ENCODE measurements at regions not wholly inside any gene's neighbourhood (a gene's known extent, or its start where the extent isn't known, plus 50 kb on each side); places are given as distances from the start of the nearest gene placed in this dataset.

DNA sequence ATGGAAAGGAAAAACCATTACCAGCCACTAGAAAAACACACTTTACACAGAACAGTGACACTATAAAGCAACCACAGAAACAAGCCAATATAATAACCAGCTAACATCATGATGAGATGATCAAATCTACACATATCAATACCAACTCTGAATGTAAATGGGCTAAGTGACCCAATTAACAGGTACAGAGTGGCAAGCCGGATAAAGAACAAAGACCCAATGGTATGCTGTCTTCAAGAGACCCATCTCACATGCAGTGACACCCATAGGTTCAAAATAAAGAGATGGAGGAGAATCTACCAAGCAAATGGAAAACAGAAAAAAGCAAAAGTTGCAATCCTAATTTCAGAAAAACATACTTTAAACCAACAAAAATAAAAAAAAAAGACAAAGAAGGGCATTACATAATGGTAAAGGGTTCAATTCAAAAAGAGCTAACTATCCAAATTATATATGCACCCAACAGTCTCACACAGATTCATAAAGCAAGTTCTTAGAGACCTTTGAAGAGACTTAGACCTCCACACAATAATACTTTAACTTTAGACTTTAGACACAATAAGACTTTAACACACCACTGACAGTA lies 160.3 kb upstream of the TMEM45B start:
- ATAC-seq (ENCODE audit: low read depth): no peak
- H2AFZ ChIP-seq (replicated peaks; ENCODE audit: low read length, poor library complexity): no peak overlapping the region
- no peak for TF ChIP-seq FOS (IDR thresholded peaks at IDR 0.05; ENCODE audit: low read depth, low read length)
- TF ChIP-seq SMC3 (IDR thresholded peaks at IDR 0.05; ENCODE audit: low read depth, low read length): no peak
- TF ChIP-seq POLR2A (IDR thresholded peaks at IDR 0.05; ENCODE audit: low read depth, low read length): no peak
- TF ChIP-seq, protein P1, sequence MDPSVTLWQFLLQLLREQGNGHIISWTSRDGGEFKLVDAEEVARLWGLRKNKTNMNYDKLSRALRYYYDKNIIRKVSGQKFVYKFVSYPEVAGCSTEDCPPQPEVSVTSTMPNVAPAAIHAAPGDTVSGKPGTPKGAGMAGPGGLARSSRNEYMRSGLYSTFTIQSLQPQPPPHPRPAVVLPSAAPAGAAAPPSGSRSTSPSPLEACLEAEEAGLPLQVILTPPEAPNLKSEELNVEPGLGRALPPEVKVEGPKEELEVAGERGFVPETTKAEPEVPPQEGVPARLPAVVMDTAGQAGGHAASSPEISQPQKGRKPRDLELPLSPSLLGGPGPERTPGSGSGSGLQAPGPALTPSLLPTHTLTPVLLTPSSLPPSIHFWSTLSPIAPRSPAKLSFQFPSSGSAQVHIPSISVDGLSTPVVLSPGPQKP (IDR thresholded peaks at IDR 0.05; ENCODE audit: borderline replicate concordance, low read depth, low read length): no peak
- TF ChIP-seq BHLHE40 (IDR thresholded peaks at IDR 0.05; ENCODE audit: low read depth, low read length): no peak
- TF ChIP-seq RAD21 (IDR thresholded peaks at IDR 0.05; ENCODE audit: low read length): no peak
- TF ChIP-seq RFX5 (IDR thresholded peaks at IDR 0.05; ENCODE audit: low read depth, low read length): no peak
- TF ChIP-seq NFE2L2 (IDR thresholded peaks at IDR 0.05; ENCODE audit: low read depth, low read length): no peak
- TF ChIP-seq MXI1 (IDR thresholded peaks at IDR 0.05; ENCODE audit: borderline replicate concordance, low read depth, low read length): no peak
- TF ChIP-seq CHD1 (IDR thresholded peaks at IDR 0.05; ENCODE audit: low read depth, low read length): no peak
- TF ChIP-seq MAZ (IDR thresholded peaks at IDR 0.05; ENCODE audit: borderline replicate concordance, low read depth, low read length): no peak
- no peak for TF ChIP-seq CEBPB (IDR thresholded peaks at IDR 0.05; ENCODE audit: low read depth, low read length)
- TF ChIP-seq MAFK (IDR thresholded peaks at IDR 0.05; ENCODE audit: low read depth, low read length): no peak
- TF ChIP-seq, protein P2, sequence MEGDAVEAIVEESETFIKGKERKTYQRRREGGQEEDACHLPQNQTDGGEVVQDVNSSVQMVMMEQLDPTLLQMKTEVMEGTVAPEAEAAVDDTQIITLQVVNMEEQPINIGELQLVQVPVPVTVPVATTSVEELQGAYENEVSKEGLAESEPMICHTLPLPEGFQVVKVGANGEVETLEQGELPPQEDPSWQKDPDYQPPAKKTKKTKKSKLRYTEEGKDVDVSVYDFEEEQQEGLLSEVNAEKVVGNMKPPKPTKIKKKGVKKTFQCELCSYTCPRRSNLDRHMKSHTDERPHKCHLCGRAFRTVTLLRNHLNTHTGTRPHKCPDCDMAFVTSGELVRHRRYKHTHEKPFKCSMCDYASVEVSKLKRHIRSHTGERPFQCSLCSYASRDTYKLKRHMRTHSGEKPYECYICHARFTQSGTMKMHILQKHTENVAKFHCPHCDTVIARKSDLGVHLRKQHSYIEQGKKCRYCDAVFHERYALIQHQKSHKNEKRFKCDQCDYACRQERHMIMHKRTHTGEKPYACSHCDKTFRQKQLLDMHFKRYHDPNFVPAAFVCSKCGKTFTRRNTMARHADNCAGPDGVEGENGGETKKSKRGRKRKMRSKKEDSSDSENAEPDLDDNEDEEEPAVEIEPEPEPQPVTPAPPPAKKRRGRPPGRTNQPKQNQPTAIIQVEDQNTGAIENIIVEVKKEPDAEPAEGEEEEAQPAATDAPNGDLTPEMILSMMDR (conservative IDR thresholded peaks at IDR 0.05; ENCODE audit: low read depth, low read length): no peak
- H2AK9ac ChIP-seq (replicated peaks; ENCODE audit: low read depth, low read length, poor library complexity): no peak overlapping the region
- no peak overlapping the region for H3K56ac ChIP-seq (ENCODE audit: extremely low read depth, insufficient read depth, low read length)
- dilution Hi-C loops (cut with HindIII; ENCODE audit: low sequenced_read_pairs, unreplicated experiment): no loop called here
- no peaks in the 10 kb centered on the region for H3K36me3 ChIP-seq (ENCODE audit: control insufficient read depth, insufficient read depth, low read length)
- no peak overlapping the region for H3K23ac ChIP-seq (ENCODE audit: low read depth, low read length)
- H3K4me2 ChIP-seq (ENCODE audit: low read depth, low read length): no peak overlapping the region
- no peak overlapping the region for H4K91ac ChIP-seq (ENCODE audit: insufficient read depth, low read depth, low read length)
- H3K27me3 ChIP-seq (ENCODE audit: control insufficient read depth, insufficient read depth, low read length): no peaks in the 10 kb centered on the region
- H4K20me1 ChIP-seq (ENCODE audit: insufficient read depth, low read length): no peaks in the 10 kb centered on the region
- peaks cover 7% of the 10 kb centered on the region for H3K9me3 ChIP-seq (ENCODE audit: control insufficient read depth, insufficient read depth, low read length)
- ChIA-PET CTCF (no interaction called here), POLR2A (ENCODE audit: unreplicated experiment) (no interaction called here)
- in situ Hi-C loops (cut with MboI; ENCODE audit: low sequenced_read_pairs): no loop called here
- intact Hi-C loops (cut with micrococcal nuclease): no loop called here
- H3K4me1 ChIP-seq (ENCODE audit: control insufficient read depth, insufficient read depth, low read length): no peaks in the 10 kb centered on the region
- H3K18ac ChIP-seq (ENCODE audit: low read depth, low read length): no peak overlapping the region
- no peak for DNase-seq
- BruUV-seq (replicated peaks): no TSS peak
- H2BK5ac ChIP-seq (ENCODE audit: low read depth, low read length, poor library complexity, severe bottlenecking): no peak overlapping the region
- no peak overlapping the region for H2AK5ac ChIP-seq (ENCODE audit: low read depth, low read length)
- H3K14ac ChIP-seq (replicated peaks; ENCODE audit: low read depth, low read length): no peak overlapping the region
- H3K9ac ChIP-seq (ENCODE audit: low read depth, low read length): no peak overlapping the region
- no peaks in the 10 kb centered on the region for H3K79me1 ChIP-seq (ENCODE audit: low read depth in 1 of 2, low read length in 2 of 2)
- H4K8ac ChIP-seq (ENCODE audit: low read depth in 2 of 2, low read length in 2 of 2): no peak overlapping the region
- H3K4me3 ChIP-seq (ENCODE audit: insufficient read depth, low read depth, low read length): no peak overlapping the region
- H2BK15ac ChIP-seq (ENCODE audit: low read depth, low read length): no peak overlapping the region
- H2BK20ac ChIP-seq (ENCODE audit: low read depth, low read length): no peak overlapping the region
- H3K9me1 ChIP-seq (ENCODE audit: insufficient read depth, low read length): no peaks in the 10 kb centered on the region
- H3K4ac ChIP-seq (ENCODE audit: low read depth, low read length): no peak overlapping the region
- H2BK120ac ChIP-seq (ENCODE audit: low read depth, low read length): no peak overlapping the region
- no peak overlapping the region for H4K5ac ChIP-seq (ENCODE audit: low read depth, low read length)
- no peak overlapping the region for H3K27ac ChIP-seq (ENCODE audit: insufficient read depth, low read length)
- WGBS, 2 experiments (ENCODE audit: extremely low coverage in 2 of 2, insufficient read length in 1 of 2): no CpG with 5 or more reads among the region's 1 CpG

Measured in IMR-90 (cell line).